ENCODE measurements at regions not wholly inside any gene's neighbourhood (a gene's known extent, or its start where the extent isn't known, plus 50 kb on each side); places are given as distances from the start of the nearest gene placed in this dataset.

GRCh38 chr7:125061-125475, 67.3 kb upstream of the FAM20C start:
- TF ChIP-seq POLR2A (IDR thresholded peaks at IDR 0.05) (no peak), CTCF (IDR thresholded peaks at IDR 0.05) (no peak)
- H3K27ac ChIP-seq, result no peak overlapping the region
- no peaks in the 10 kb centered on the region for H3K36me3 ChIP-seq
- H3K4me3 ChIP-seq, result no peak overlapping the region
- 86 to 92% (median 89%) methylated on average over 14 of the region's 14 CpGs for WGBS, 5 donors
- peaks cover 14 to 30% (median 25%) of the 10 kb centered on the region in 4 donors for H3K4me1 ChIP-seq
- no peaks in the 10 kb centered on the region for H3K27me3 ChIP-seq
- intact Hi-C loops (cut with DNase I; ENCODE audit: low total_unique reads), result no loop called here
- no peaks in the 10 kb centered on the region for H3K9me3 ChIP-seq
- DNase-seq, result no peak

- no peak for DNase-seq
- no peak for TF ChIP-seq POLR2A (IDR thresholded peaks at IDR 0.05)
- no peak for TF ChIP-seq CTCF (IDR thresholded peaks at IDR 0.05)
- 89 to 95% (median 93%) methylated on average over 5 to 8 of the region's 8 CpGs for WGBS, 5 donors
- Histone ChIP-seq H3K4me3 (no peak overlapping the region), H3K36me3 (no peaks in the 10 kb centered on the region), H3K4me1 (peaks cover 8 to 30% (median 24%) of the 10 kb centered on the region in 4 donors), H3K9me3 (no peaks in the 10 kb centered on the region), H3K27ac (no peak overlapping the region), H3K27me3 (no peaks in the 10 kb centered on the region)
- intact Hi-C loops (cut with DNase I; ENCODE audit: low total_unique reads), result no loop called here
These were observed 66.7 kb upstream of the FAM20C start for GRCh38 chr7:125661-126060.

GRCh38 chr7:126368-126767, 66.0 kb upstream of the FAM20C start:
- no peak for DNase-seq
- WGBS, 5 donors, result 89 to 97% (median 96%) methylated on average over 3 of the region's 3 CpGs

GRCh38 chr7:127064-127598, 65.2 kb upstream of the FAM20C start:
- WGBS, 5 donors, result 86 to 95% (median 88%) methylated on average over 13 to 14 of the region's 14 CpGs

More at GRCh38 chr7:126368-126767, 66.0 kb upstream of the FAM20C start:
- TF ChIP-seq POLR2AphosphoS5 (IDR thresholded peaks at IDR 0.05) (no peak), EP300 (IDR thresholded peaks at IDR 0.05) (no peak), CTCF (IDR thresholded peaks at IDR 0.05) (no peak), POLR2A (IDR thresholded peaks at IDR 0.05) (no peak)
- Histone ChIP-seq H3K27ac (no peak overlapping the region), H3K9me3 (no peaks in the 10 kb centered on the region), H3K4me3 (no peak overlapping the region), H3K27me3 (no peaks in the 10 kb centered on the region), H3K4me1 (peaks cover 1 to 30% (median 19%) of the 10 kb centered on the region in 4 donors), H3K36me3 (no peaks in the 10 kb centered on the region)
- intact Hi-C loops (cut with DNase I; ENCODE audit: low total_unique reads), result no loop called here

More at GRCh38 chr7:127064-127598, 65.2 kb upstream of the FAM20C start:
- Histone ChIP-seq H3K36me3 (no peaks in the 10 kb centered on the region), H3K4me3 (no peak overlapping the region), H3K27me3 (no peaks in the 10 kb centered on the region), H3K9me3 (no peaks in the 10 kb centered on the region), H3K4me1 (peaks cover 0 to 28% (median 22%) of the 10 kb centered on the region in 4 donors), H3K27ac (no peak overlapping the region)
- no peak for DNase-seq
- intact Hi-C loops (cut with DNase I; ENCODE audit: low total_unique reads), result no loop called here
- no peak for TF ChIP-seq CTCF (IDR thresholded peaks at IDR 0.05)
- TF ChIP-seq EP300 (IDR thresholded peaks at IDR 0.05), result no peak
- no peak for TF ChIP-seq POLR2AphosphoS5 (IDR thresholded peaks at IDR 0.05)
- no peak for TF ChIP-seq POLR2A (IDR thresholded peaks at IDR 0.05)
